ENCODE measurements at regions not wholly inside any gene's neighbourhood (a gene's known extent, or its start where the extent isn't known, plus 50 kb on each side); places are given as distances from the start of the nearest gene placed in this dataset.
"Not testable (repeated sequence)": the region's sequence is repeated elsewhere in the genome, so short reads cannot be mapped to it uniquely, and the experiment has no call there.

DNA sequence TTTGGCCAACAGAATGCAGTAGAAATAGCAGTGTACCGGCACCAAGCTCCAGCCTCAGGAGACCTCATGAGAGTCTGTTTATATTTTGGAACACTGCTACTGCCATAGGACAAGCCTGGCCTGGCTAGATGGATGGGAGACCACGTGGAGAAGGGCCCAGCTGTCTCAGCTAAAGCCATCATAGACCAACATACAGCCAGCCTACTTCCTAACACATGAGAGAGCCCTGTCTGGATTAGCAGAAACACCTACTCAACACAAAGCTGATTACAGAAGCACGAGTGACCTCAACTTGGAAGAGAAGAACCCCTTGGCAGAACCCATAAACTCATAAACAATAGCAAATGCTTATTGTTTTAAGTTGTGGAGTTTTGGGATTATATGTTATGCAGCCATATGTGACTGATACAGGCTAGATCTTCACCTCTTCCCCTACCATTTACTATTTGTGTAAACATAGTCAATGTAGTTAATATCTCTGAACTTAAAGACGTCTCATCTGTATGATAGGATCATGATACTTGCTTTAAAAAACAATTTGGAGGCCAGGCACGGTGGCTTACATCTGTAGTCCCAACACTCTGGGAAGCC lies 199.4 kb upstream of the ZNF217 start:
- DNase-seq: no peak

DNA sequence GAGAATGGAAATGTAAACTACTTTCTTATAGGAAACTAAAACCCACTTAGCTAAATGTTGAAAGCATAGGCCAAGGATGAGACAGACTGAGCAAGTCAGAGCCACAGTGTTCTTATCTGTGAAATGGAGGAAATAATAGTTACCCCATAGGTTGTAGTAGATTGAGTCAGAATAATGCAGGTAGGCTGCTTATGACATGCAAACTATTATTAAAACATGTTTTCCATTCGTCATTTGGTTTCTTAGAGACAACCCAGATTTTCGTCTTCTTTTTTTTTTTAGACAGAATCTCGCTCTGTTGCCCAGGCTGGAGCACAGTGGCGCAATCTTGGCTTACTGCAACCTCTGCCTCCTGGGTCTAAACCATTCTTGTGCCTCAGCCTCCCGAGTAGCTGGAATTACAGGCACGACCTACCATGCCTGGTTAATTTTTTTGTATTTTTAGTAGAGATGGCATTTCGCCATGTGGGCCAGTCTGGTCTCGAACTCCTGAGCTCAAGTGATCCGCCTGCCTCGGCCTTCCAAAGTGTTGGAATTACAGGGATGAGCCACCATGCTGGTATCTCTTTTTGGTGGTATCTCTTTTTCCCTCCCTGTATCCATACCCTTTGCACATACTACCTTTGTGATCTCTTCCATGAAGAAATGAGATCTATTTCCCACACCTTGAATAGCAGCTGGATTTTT lies 196.5 kb upstream of the ZNF217 start:
- DNase-seq: no peak

DNA sequence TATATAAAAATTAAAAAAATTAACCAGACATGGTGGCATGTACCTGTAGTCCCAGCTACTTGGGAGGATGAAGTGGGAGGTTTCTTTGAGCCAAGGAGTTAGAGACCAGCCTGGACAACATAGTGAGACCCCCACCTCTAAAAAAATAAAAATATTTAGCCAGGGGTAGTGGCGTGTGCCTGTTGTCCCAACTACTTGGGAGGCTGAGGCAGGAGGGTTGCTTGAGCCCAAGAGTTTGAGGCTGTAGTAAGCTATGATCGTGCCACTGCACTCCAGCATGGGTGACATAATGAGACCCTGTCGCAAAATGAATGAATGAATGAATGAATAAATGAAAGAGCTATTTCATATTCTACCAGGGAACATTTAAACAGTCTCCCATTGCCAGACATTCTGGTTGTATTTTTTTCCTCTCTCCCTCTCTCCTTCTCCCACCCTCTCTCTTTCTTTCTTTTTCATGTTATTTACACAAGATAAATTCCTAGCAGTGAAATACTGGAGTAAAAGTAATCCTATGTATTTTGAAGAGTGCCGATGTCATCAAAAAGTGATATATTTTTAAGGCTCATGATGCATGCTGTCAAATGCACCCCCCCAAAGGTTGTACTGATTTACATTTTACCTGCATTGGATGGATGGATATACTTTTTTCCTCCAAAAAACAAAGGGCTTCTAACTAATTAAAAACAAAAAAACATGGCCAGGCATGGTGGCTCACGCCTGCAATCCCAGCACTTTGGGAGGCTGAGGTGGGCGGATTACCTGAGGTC lies 194.8 kb upstream of the ZNF217 start:
- DNase-seq: no peak

DNA sequence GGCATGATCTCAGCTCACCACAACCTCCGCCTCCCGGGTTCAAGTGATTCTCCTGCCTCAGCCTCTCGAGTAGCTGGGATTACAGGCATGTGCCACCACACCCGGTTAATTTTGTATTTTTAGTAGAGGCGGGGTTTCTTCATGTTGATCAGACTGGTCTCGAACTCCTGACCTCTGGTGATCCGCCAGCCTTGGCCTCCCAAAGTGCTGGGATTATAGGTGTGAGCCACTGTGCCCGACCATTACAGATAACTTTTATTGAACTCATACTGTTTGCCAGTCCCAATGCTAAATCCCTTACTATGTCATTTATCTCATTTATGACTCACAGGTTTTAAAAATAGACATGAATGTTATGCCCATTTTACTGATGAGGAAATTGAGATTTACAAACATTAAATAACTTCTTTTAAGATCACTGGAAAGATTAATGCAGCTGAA lies 193.9 kb upstream of the ZNF217 start:
- not testable (repeated sequence) for DNase-seq

DNA sequence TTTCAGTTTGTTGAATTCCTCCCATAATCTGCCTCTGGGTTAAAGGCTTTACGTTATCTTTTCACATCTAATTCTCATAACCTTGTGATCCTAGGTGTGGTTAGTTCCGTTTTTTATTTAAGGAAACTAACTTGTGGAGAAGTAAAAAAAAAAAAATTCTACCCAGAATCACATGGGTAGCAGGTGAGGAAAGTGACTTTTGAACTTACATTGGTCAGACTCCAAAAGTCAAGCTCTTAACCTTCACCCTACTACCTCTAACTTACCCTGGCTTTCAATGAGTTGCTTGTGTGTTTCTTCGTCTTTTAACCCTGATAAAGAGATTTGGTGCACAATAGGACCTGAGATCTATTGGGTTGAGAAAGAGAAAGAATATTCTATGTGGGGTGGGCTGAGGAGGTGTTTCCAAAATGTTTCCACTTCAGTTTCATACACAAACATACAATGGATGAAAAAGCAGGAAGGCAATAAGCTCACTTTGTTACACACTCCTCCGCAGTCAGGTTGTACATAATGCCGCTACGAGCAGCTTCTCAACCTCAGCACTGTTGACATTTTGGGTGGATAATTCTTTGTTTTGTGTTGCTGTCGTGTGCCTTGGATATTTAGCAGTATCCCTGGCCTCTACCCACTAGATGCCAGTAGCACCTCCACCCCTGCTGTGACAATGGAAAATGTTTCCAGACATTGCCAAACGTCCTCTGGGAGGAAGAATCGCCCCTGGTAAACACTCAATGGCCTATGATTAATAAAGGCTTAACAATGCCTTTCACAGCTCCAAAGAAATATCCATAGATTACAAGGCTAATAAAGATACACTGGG lies 193.0 kb upstream of the ZNF217 start:
- no peak for DNase-seq

DNA sequence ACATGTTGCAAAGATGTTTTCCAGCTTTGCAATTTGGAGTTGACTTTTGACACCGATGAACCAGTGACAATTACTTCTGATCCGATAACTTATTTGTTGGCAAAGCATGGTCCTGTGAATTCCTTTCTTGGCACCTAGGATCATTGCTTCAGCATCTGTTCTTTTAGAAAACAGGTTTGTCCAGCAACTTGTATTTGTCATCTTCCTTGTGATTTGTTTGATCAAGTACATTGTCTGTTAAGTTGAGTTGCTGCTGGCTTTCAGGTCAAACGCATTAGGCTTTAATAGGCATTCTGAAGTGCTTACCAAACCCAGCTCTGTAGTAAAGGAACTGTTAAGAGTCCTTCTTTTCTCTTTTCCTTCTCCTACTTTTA lies 192.4 kb upstream of the ZNF217 start:
- DNase-seq: no peak

DNA sequence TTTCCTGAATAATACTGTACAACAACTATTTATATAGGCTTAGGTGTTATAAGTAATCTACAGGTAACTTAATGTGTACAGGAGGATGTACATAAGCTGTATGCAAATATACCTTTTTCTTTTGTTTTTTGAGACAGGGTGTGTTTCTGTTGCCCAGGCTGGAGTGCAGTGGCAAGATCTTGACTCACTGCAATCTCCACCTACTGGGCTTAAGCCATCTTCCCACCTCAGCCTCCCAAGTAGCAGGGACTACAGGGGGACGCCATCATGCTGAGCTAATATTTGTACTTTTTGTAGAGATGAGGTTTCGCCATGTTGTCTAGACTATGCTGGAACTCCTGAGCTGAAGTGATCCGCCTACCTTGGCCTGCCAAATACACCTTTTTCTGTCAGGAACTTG lies 191.7 kb upstream of the ZNF217 start:
- no peak for DNase-seq

DNA sequence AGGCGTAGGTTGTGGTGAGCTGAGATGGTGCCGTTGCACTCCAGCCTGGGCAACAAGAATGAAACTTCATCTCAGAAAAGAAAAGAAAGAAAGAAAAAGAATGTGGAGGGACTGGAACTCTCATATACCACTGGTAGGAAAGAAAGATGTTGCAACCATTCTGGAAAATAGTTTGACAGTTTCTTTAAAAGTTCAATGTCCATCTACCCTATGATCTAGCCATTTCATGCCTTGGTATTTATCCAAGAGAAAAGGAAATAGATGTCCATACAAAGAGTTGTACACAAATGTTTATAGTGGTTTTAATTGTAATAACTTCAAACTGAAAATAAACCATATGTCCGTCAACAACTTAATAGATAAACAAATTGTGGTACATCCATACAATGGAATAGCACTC lies 190.1 kb upstream of the ZNF217 start:
- DNase-seq: no peak

DNA sequence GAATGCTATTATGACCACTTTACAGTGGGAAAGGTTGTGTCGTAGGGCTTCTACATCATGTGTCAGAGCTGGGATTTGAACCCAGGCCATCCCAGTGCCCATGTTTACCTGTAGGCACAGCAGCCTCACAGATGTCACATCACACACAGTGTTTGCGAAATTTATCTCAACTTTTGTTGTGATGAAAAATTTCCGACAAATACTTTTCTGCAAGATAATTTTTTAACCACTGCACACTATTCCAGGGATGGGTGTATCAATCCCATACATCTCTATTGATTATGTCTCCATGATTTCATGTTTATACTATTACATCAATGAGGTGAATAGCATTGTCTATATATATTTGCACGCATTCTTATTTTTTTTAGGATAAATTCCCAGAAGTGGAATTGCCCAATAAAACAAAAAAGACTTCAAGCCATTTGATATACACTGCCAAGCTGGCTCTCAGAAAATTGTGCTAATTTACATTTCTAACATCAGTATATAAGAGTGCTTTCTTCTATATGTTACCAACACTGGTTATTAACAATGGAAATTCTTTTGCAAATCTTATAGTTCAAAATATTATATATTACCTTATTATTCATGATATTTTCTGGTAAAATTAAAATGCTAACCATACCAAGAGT lies 189.1 kb upstream of the ZNF217 start:
- no peak for DNase-seq

DNA sequence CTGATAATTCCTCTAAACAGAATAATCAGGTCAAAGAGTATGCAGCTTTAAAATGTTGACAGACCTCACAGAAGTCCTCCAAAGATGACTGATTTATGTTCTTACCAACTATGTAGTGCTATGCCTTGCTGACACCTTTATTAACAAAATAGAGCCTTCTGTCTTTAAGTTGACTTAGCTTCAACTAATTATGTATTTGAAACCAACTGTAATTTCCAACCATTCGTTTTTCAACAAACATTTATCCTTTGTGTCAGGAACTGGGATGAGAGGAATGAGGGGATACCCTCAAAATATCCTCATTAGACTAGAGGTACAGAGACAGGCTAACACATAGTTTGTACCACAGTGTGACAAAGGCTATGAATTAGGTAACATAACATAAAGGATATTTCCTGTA lies 186.2 kb upstream of the ZNF217 start:
- DNase-seq: no peak

DNA sequence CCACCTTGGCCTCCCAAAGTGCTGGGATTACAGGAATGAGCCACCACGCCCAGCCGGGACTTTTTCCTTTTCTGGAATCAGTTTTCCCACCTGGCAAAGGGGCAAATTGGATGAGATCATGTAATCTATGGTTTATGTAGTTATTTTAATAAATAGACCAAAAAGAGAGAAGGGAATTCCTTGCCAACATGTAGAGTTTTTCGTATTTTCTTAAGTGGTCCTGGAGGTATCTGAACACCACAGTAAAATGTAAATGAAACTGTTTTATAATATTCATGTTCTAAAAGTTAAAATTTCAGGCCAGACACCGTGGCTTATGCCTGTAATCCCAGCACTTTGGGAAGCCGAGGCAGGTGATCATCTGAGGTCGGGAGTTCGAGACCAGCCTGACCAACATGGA lies 185.1 kb upstream of the ZNF217 start:
- DNase-seq: no peak

DNA sequence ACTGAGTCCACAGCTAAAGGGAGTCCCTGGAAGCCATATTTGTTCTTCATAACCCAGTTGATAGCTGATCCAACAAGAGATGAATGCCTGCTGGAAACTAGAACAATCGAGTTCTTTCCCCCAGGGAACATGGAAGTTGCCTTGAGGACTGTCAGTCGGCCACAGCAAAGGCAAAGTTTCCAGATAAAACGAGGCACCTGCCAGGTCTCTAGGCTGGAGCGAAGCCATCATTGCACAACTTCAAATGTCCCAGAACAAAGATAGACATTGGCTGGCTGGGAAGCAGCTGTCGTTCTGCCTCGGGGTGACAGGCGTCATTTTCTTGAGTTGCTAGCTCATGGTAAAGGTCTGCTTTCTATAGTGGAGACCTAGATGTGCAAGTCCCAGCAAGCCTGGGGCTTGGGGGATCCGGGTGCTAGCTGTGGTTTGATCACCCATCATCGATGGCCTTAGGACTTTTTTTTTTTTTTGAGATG lies 184.4 kb upstream of the ZNF217 start:
- no peak for DNase-seq

DNA sequence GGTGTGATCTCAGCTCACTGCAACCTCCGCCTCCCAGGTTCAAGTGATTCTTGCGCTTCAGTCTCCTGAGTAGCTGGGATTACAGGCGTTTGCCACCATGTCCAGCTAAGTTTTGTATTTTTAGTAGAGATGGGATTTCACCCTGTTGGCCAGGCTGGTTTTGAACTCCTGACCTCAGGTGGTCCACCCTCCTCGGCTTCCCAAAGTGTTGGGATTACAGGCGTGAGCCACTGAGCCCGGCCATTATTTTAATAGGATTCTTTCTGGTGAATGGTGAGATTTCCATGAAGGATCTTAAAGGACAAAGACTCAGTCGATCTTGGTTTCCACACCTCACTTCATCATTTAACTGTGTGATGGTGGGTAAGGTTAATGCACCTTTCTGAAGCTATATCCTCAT lies 183.8 kb upstream of the ZNF217 start:
- not testable (repeated sequence) for DNase-seq

DNA sequence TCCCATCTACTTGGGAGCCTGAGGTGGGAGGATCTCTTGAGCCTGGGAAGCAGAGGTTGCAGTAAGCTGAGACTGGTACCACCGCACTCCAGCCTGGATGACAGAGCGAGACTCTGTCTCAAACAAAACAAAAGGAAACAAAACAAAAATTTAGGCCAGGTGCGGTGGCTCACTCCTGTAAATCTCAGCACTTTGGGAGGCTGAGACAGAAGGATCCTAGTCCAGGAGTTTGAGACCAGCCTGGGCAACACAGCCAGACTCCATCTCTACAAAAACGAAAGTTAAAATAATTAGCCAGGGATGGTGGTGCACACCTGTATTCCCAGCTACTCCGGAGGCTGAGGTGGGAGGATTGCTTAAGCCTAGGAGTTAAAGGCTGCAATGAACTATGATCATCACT lies 183.2 kb upstream of the ZNF217 start:
- no peak for DNase-seq

DNA sequence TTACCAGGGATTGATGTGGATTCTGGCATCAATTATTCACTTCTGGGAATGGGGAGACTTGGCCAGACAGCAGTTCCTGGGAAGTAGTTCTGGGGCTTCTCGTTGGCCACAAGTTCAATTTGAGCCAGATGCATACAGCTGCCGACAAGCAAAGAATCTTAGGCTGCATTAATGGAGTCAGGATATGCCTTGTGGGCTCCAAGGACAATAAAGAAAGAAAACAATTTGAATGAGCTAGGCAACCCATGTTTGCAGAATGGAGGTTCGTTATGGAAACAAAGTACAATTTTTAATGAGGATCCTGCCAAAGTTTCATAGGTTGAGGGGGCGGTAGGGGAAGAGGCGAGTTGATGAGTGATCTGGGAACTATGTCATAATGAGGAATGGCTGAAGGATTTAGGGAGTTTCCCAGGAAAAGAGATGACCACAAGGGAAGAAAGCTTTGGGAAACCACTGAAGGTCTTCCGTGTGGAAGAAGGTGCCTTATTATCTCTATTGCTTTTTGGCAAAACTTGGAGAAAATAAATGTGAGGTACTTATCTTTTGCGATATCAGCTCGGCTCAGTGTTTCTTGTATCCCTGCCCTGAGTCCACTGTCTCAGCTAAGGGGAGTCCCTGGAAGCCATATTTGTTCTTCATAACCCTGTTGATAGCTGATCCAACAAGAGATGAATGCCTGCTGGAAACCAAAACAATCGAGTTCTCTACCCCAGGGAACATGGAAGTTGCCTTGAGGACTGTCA lies 181.0 kb upstream of the ZNF217 start:
- no peak for DNase-seq

DNA sequence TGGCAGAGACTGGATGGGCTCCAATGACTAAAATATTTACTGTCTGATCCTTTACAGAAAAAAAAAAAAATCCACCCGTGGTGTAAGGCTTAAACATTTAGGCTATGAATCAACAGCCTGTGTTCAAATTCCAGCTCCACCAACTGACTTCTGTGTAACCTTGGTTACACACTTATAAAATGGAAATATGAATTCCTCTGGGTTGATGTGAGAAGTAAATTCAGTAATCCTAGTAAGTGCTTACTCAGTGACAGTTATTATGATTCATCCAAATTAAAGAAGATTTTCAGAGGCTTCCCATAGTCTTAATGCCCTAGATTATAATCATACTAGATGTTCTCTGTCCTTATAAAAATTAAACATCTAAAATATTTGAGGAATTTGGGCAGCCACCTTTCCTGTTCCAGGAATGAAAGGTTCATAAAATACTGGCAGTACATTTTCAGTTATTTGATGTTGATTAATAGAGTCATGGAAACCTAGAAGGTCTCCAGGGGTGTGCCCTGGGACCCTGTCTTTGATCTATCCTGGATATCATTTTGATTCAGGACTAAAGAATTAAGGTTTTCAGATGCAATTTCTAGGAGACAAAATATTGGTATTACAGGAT lies 180.3 kb upstream of the ZNF217 start:
- no peak for DNase-seq

DNA sequence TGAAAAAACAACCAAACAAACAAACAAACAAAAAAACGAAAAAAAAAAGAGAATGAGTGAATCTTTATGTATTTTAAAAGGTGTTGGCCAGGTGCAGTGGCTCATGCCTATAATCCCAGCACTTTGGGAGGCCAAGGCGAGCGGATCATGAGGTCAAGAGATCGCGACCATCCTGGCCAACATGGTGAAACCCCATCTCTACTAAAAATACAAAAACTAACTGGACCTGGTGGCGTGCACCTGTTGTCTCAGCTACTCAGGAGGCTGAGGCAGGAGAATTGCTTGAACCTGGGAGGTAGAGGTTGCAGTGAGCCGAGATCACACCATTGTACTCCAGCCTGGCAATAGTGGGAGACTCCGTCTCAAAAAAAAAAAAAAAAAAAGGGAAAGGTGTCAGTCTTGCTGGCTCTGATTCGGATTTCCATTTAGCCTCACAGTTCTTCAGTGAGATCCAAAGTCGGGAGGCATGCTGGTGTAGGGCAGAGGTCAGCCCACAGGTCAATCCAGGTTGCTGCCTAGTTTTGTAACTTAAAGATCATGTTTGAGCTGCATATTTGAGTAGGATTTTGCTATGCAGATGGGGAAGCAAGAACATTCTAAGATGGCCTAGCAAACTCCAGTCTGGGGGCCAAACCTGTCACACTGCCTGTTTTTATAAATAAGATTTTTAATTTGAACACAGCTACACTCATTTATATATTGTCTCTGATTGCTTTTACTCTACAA lies 179.6 kb upstream of the ZNF217 start:
- not testable (repeated sequence) for DNase-seq

DNA sequence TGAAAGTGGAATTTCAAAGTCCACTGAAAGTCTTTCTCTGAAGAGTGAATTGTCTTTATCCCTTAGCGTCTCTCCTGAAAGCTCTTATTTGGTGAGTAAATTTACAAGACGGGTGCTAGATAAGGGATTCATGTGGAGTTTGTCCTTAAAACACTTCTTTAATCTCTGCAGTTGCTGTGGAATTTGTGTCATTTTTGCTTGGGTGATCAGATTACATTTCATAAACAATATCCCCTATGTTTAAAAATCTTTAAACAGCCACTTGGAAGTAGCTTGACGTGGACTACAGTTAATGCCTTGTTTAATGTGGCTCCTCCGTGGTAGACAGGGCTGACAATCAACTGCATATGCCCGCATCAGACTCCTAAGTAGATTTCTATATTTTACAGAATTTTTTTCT lies 175.4 kb upstream of the ZNF217 start:
- DNase-seq: no peak

DNA sequence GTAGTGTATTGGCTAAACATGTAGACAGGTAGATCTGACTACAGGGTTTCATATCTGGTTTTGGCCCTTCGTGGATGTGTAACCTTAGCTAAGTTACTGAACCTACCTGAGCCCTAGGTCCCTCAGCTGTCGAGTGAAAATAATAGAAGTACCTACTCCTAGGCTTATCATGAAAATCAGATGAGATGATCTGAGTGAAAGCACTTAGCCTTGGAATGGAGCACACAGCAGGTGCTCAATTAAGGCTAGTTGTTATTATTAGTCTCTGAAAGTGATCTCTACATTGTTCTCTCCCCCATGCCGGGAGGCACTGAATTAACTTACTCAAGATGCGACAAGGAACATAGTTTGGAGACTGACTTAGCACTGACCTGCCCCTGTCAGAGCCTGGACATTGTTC lies 174.7 kb upstream of the ZNF217 start:
- DNase-seq: no peak

DNA sequence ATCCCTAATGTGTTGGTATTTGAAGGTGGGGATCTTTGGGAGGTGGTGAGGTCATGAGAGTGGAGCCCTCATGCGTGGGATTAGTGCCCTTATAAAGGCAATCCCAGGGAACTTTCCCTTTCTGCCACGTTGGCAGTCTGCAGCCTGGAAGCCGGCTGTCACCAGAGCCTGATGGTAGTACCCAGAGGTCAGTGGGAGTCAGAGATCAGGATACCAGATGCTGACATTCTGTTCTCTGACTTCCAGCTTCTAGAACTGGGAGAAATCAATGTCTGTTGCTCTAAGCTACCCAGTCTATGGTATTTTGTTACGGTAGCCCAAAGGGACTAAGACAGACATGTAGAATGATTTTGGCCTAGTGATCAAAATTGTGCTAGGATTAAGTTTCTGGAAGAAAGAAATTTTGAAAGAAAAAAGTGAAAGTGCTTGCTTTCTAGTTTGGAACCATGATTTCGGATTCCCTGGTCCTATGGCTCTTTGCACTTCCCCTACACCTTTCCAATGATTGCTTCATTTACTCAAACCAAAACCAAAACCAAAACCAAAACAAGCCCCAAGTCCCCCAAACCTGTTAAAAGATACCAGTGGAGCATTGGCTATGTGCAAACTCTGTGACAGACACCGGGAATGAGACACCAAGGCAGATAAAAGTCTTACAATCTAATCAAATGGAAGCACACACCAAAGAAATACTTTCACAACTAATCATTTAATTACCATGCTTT lies 173.7 kb upstream of the ZNF217 start:
- DNase-seq: no peak
